Mesendoderm (in vitro differentiated cells): ENCODE measurements at regions not wholly inside any gene's neighbourhood (a gene's known extent, or its start where the extent isn't known, plus 50 kb on each side); places are given as distances from the start of the nearest gene placed in this dataset.
A peak's percentile ranks its signal among the peaks of the same experiment; 100 is the strongest.

Source experiments
- DNase-seq: peaks from one replicate; pipeline ENCODE4 v3.0.0; 2013
- H2AK5ac ChIP-seq: 2 replicates; pipeline ENCODE4 v1.6.1; 2013; ENCODE audit warnings: low read length, inconsistent platforms
- H2BK120ac ChIP-seq: 2 replicates; pipeline ENCODE4 v1.6.1; 2013; ENCODE audit warnings: low read depth, mild to moderate bottlenecking, low read length, moderate library complexity, mixed read lengths
- H2BK15ac ChIP-seq: replicated peaks from 2 replicates; pipeline ENCODE4 v1.6.1; 2013; ENCODE audit warnings: low read depth, mild to moderate bottlenecking, moderate library complexity
- H2BK5ac ChIP-seq: 2 replicates; pipeline ENCODE4 v1.6.1; 2013; ENCODE audit warnings: low read length, inconsistent platforms
- H3K18ac ChIP-seq: 2 replicates; pipeline ENCODE4 v1.6.1; 2013; ENCODE audit warnings: mild to moderate bottlenecking, low read length, mixed read lengths
- H3K23ac ChIP-seq: one replicate; pipeline ENCODE4 v1.6.1; 2013; ENCODE audit warnings: low read length
- H3K27ac ChIP-seq: 2 replicates; pipeline ENCODE4 v1.5.1; 2013; ENCODE audit warnings: low read depth, mild to moderate bottlenecking, inconsistent platforms, low read length, moderate library complexity
- H3K27me3 ChIP-seq: 2 replicates; pipeline ENCODE4 v1.6.1; 2013; ENCODE audit warnings: low read length, control low read depth, mild to moderate bottlenecking, inconsistent platforms; ENCODE audit not compliant: insufficient read depth, poor library complexity
- H3K36me3 ChIP-seq: 2 replicates; pipeline ENCODE4 v1.6.1; 2013; ENCODE audit warnings: low read length, inconsistent platforms; ENCODE audit not compliant: control insufficient read depth, insufficient read depth
- H3K4ac ChIP-seq: one replicate; pipeline ENCODE4 v1.6.1; 2013; ENCODE audit warnings: low read depth, mild to moderate bottlenecking, low read length, moderate library complexity
- H3K4me1 ChIP-seq: 2 replicates; pipeline ENCODE4 v1.6.1; 2013; ENCODE audit warnings: low read depth, low read length, inconsistent platforms; ENCODE audit not compliant: control insufficient read depth
- H3K4me2 ChIP-seq: 2 replicates; pipeline ENCODE4 v1.6.1; 2013; ENCODE audit warnings: low read length
- H3K4me3 ChIP-seq: 2 replicates; pipeline ENCODE4 v1.5.1; 2013; ENCODE audit warnings: mild to moderate bottlenecking, low read length
- H3K56ac ChIP-seq: one replicate; pipeline ENCODE4 v1.6.1; 2013; ENCODE audit warnings: low read length
- H3K79me1 ChIP-seq: 2 replicates; pipeline ENCODE4 v1.6.1; 2013; ENCODE audit warnings: low read length, inconsistent platforms
- H3K79me2 ChIP-seq: 2 replicates; pipeline ENCODE4 v1.6.1; 2013; ENCODE audit warnings: mild to moderate bottlenecking, low read length; ENCODE audit not compliant: control insufficient read depth, insufficient read depth
- H3K9ac ChIP-seq: 2 replicates; pipeline ENCODE4 v1.6.1; 2013; ENCODE audit warnings: low read length, inconsistent platforms
- H4K5ac ChIP-seq: one replicate; pipeline ENCODE4 v1.6.1; 2013; ENCODE audit warnings: low read length
- H4K8ac ChIP-seq: one replicate; pipeline ENCODE4 v1.6.1; 2013; ENCODE audit warnings: low read depth, mild to moderate bottlenecking, control low read depth, low read length, moderate library complexity
- WGBS: extraction: QIAGEN DNeasy Blood & Tissue Kit; methylation state at CpG from one replicate; pipeline ENCODE4 v1.1.7; 2013; ENCODE audit warnings: low lambda C conversion rate, missing lambda C conversion rate; ENCODE audit not compliant: insufficient coverage; ENCODE audit errors: extremely low coverage; 5-methylcytosine and 5-hydroxymethylcytosine counted together

DNA sequence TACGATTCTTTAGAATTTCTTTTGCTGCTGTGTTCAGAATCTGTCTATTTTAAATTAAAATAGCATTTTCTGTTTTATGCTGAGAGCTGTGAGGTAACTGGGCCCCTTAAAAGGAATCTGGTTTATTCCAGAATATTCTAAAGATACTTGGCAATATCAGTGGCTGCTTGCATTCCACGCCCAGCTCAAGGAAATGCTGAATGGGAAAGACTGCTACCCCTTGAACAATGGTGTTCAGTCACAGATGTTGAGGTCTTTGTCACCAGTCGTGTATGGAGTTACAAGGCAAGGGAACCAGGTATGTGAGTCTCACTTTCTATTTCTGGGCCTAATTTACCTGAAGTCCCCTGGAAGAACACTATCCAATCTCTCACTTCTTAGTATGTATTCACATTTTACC is 377.9 kb upstream of the CDH7 start:
- Histone ChIP-seq H3K18ac (no peak overlapping the region), H3K4me3 (no peak overlapping the region), H3K4me1 (no peaks in the 10 kb centered on the region), H3K4ac (no peak overlapping the region), H3K79me1 (no peaks in the 10 kb centered on the region), H4K8ac (no peak overlapping the region), H2BK5ac (no peak overlapping the region), H3K23ac (no peak overlapping the region), H3K9ac (no peak overlapping the region), H3K56ac (no peak overlapping the region), H3K27me3 (no peaks in the 10 kb centered on the region), H4K5ac (no peak overlapping the region), H2BK15ac (no peak overlapping the region), H2AK5ac (no peak overlapping the region), H3K27ac (no peak overlapping the region), H2BK120ac (no peak overlapping the region), H3K79me2 (no peaks in the 10 kb centered on the region), H3K4me2 (no peak overlapping the region), H3K36me3 (no peaks in the 10 kb centered on the region)
- DNase-seq: no peak
- no CpG with 5 or more reads among the region's 3 CpGs for WGBS

DNA sequence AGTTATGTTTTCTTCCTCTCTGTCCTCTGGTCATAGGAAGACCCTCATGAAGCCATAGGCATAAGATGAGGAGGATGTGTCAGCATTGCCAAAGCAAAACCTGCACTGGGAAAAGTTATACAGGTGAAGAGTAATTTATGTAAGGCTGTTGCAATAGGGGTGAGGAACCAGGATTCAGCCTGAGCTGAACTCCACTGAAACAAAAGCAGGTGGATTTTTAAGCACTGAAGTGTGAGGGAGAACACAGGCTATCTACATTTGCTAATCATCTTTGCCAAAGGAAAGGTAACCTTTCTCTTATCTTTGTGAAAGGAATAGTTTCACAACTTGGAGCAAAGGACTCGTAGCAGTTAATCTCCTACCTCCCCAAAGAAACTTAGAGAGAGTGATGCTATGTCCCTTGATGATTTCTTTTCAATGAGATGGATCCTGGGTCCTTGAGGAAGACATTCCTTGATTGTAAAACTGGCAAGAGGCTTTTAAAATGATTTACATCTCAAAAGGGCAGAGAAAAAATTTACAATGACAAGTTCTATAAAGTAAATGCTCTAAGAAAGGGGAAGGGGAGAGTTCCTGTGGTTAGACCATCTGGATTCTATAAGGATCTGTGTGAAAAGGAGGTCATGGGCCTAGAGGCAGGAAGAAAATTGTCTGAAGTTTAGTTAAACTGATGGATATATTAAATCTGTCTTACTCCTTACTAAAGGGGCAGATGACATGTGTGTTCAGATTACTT is 385.4 kb upstream of the CDH7 start:
- H3K23ac ChIP-seq: no peak overlapping the region
- H4K5ac ChIP-seq: no peak overlapping the region
- DNase-seq: peak; percentile 9
- H3K4me3 ChIP-seq: no peak overlapping the region
- H3K18ac ChIP-seq: no peak overlapping the region
- H3K4me1 ChIP-seq: no peaks in the 10 kb centered on the region
- WGBS: no CpG with 5 or more reads among the region's 1 CpG
- H3K56ac ChIP-seq: no peak overlapping the region
- no peaks in the 10 kb centered on the region for H3K79me2 ChIP-seq
- no peak overlapping the region for H2BK5ac ChIP-seq
- H2BK15ac ChIP-seq: no peak overlapping the region
- H4K8ac ChIP-seq: no peak overlapping the region
- H3K79me1 ChIP-seq: no peaks in the 10 kb centered on the region
- no peak overlapping the region for H2BK120ac ChIP-seq
- H3K4me2 ChIP-seq: no peak overlapping the region
- no peak overlapping the region for H3K4ac ChIP-seq
- no peaks in the 10 kb centered on the region for H3K36me3 ChIP-seq
- H2AK5ac ChIP-seq: no peak overlapping the region
- no peak overlapping the region for H3K9ac ChIP-seq
- H3K27ac ChIP-seq: no peak overlapping the region
- H3K27me3 ChIP-seq: no peaks in the 10 kb centered on the region

DNA sequence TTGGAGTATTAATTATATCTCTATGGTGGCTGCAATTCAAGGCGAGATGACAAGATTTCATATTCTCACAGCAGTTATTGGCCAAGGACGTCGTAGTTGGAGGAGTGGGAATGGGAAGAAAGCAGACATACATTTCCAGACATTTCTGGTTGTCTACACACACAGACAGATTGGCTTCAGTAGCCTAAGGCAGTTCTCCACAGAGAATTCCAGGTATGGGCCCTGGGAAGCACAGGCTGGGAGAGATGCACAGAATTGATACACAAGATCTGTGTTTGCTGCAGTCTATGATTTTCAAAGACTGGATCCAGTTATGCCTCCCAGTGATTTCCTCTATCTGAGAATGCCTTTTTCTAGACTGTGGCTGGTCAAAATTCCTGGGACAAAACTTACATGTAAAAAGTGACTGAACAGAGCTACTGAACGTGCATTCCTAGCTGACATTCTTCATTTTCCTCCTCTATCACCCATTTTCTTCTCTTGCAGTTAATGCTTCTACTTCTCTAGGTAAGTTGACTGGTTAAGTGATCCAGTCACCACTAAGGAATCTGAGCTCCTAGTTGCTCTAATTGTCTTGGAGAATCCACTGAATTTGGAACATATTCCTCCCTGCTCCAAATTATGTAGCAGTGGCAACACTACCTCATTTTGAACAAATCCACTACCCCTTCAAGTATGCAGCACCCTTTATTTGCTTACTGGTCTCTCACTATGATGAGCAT is 386.7 kb upstream of the CDH7 start:
- H3K27ac ChIP-seq: no peak overlapping the region
- H2AK5ac ChIP-seq: no peak overlapping the region
- H2BK5ac ChIP-seq: no peak overlapping the region
- H3K36me3 ChIP-seq: no peaks in the 10 kb centered on the region
- H2BK120ac ChIP-seq: no peak overlapping the region
- H3K23ac ChIP-seq: no peak overlapping the region
- no peak overlapping the region for H3K4me2 ChIP-seq
- H3K18ac ChIP-seq: no peak overlapping the region
- WGBS: no CpG with 5 or more reads among the region's 4 CpGs
- H3K4me3 ChIP-seq: no peak overlapping the region
- H3K79me2 ChIP-seq: no peaks in the 10 kb centered on the region
- peak; percentile 55 for DNase-seq
- H3K9ac ChIP-seq: no peak overlapping the region
- H2BK15ac ChIP-seq: no peak overlapping the region
- no peak overlapping the region for H4K5ac ChIP-seq
- no peaks in the 10 kb centered on the region for H3K4me1 ChIP-seq
- H3K27me3 ChIP-seq: no peaks in the 10 kb centered on the region
- no peaks in the 10 kb centered on the region for H3K79me1 ChIP-seq
- no peak overlapping the region for H3K4ac ChIP-seq
- H4K8ac ChIP-seq: no peak overlapping the region
- H3K56ac ChIP-seq: no peak overlapping the region

DNA sequence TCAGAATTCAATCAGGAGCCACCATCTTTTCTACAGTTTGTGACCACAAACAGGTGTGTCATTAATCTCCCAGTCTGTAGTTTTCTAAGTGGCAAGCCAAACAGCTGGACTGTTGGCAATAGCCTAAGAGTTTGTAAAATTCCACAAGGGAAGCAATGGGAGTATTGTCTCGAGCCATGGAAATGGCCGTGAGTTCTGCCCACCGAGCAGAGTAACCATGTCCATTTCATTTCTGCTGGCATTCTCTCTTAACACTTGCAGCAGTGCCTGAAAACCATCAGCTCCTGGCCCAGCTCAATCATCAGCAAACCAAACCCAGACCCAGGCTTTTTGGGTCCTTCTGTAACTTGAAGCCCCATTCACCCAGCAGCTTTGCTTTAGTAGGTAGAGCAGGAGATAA is 387.8 kb upstream of the CDH7 start:
- H3K79me2 ChIP-seq: no peaks in the 10 kb centered on the region
- H2BK5ac ChIP-seq: no peak overlapping the region
- no peaks in the 10 kb centered on the region for H3K79me1 ChIP-seq
- no peaks in the 10 kb centered on the region for H3K4me1 ChIP-seq
- H2BK120ac ChIP-seq: no peak overlapping the region
- no peaks in the 10 kb centered on the region for H3K36me3 ChIP-seq
- no peak overlapping the region for H3K4ac ChIP-seq
- no peak overlapping the region for H3K23ac ChIP-seq
- H4K8ac ChIP-seq: no peak overlapping the region
- no peak overlapping the region for H4K5ac ChIP-seq
- no peak overlapping the region for H3K4me2 ChIP-seq
- no peak overlapping the region for H3K4me3 ChIP-seq
- no peak for DNase-seq
- no peak overlapping the region for H2AK5ac ChIP-seq
- H3K18ac ChIP-seq: no peak overlapping the region
- H3K27me3 ChIP-seq: no peaks in the 10 kb centered on the region
- no peak overlapping the region for H3K27ac ChIP-seq
- H2BK15ac ChIP-seq: no peak overlapping the region
- no peak overlapping the region for H3K9ac ChIP-seq
- no peak overlapping the region for H3K56ac ChIP-seq
- WGBS: no CpG with 5 or more reads among the region's 3 CpGs

DNA sequence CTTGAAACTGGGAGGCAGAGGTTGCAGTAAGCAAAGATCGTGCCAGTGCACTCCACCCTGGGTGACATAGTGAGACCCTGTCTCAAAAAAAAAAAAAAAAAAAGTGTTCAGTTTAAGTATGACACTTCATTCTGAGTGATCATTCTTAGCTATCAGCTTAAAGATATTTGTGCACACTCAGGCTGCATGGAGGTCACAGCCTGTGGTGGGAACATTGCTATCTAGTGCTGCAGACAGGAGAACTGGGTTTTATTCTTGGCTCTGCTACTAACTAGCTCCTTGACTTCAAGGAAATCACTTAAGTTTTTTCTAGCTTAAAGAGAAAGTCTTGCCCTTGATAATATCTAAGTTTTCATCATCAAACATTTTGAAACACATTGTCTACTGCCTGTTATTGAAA is 391.3 kb upstream of the CDH7 start:
- H2BK120ac ChIP-seq: no peak overlapping the region
- H3K4me2 ChIP-seq: no peak overlapping the region
- H4K8ac ChIP-seq: no peak overlapping the region
- H3K4me1 ChIP-seq: no peaks in the 10 kb centered on the region
- no CpG with 5 or more reads among the region's 1 CpG for WGBS
- no peak overlapping the region for H3K23ac ChIP-seq
- no peaks in the 10 kb centered on the region for H3K79me1 ChIP-seq
- no peak overlapping the region for H3K9ac ChIP-seq
- no peak overlapping the region for H2BK15ac ChIP-seq
- H3K27ac ChIP-seq: no peak overlapping the region
- H3K18ac ChIP-seq: no peak overlapping the region
- no peak overlapping the region for H4K5ac ChIP-seq
- no peak for DNase-seq
- no peak overlapping the region for H3K4ac ChIP-seq
- no peak overlapping the region for H3K56ac ChIP-seq
- H3K36me3 ChIP-seq: no peaks in the 10 kb centered on the region
- no peaks in the 10 kb centered on the region for H3K27me3 ChIP-seq
- no peak overlapping the region for H2BK5ac ChIP-seq
- H3K4me3 ChIP-seq: no peak overlapping the region
- no peak overlapping the region for H2AK5ac ChIP-seq
- H3K79me2 ChIP-seq: no peaks in the 10 kb centered on the region
